T47D (cell line): ENCODE measurements at regions not wholly inside any gene's neighbourhood (a gene's known extent, or its start where the extent isn't known, plus 50 kb on each side); places are given as distances from the start of the nearest gene placed in this dataset.
"Not testable (repeated sequence)": the region's sequence is repeated elsewhere in the genome, so short reads cannot be mapped to it uniquely, and the experiment has no call there.

Experiments used
- DNase-seq, 2 experiments: peaks; one replicate each; pipeline versions ENCODE4 v3.0.0 to v3.0.0-alpha.2; 2011 to 2012; ENCODE audit warnings: low read depth in 1 of 2, low spot score in 1 of 2
- JUND ChIP-seq: IDR thresholded peaks from 2 replicates; pipeline ENCODE4 v1.6.1; 2012; ENCODE audit warnings: low read depth
- in situ Hi-C: cut with HindIII; loops from 2 replicates; pipeline ENCODE4 v1.10.0; 2016; ENCODE audit warnings: low sequenced_read_pairs, low pct_unique_long_range_greater_than_20kb

GRCh38 chr6:121523628-121524027, 88.2 kb downstream of the GJA1 start:
- in situ Hi-C loops = no loop called here
- DNase-seq = no peak
- TF ChIP-seq JUND = no peak

DNA sequence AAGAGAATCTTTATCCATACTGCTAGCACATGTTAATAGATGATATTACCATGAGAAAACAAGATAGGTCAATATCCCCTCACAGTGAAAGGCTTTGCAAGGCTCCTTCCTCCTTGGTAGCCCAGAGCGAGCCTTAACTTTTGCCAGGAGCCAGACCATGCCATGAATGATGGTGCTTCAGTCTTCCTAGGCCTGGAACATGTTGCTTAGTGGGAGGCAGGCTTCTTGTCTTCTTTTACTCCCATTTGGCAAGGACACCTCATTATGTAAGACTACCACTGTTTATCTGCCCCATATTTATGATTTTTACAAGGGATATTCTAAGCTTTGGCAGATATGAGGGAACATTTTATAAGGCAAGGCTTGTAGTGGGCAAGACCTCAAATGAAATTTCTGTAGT, 90.8 kb downstream of the GJA1 start:
- in situ Hi-C loops = no loop called here
- DNase-seq = no peak
- TF ChIP-seq JUND = no peak

- in situ Hi-C loops = no loop called here
- no peak for TF ChIP-seq JUND
- DNase-seq = peak in 1 of 2 experiments; percentile 7
These were observed 96.3 kb downstream of the GJA1 start for GRCh38 chr6:121531658-121532169.

DNA sequence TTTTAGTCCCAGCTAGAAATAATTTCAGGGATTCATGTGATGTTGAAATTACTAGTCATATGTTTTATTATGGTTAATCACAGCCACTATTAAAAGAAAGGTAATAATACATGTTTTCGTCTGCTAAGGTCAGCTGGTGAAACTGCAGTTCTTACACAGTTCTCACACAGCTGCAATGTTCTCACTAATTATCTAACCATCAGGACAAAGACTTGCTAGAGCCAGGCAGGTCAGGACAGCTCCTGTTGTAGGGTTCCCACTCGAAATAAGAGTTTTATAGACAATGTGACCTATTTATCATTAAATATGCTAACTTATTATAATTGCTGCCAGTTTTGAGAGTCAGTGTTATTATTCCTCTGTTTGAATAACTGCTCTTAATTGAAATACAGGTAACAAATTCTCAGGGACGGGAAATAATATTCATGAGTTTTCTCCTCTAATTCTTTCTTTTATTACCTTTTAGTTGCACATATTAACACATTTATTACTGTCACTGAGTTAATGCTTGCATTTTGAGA, 97.9 kb downstream of the GJA1 start:
- no peak for TF ChIP-seq JUND
- in situ Hi-C loops = no loop called here
- DNase-seq = no peak

GRCh38 chr6:121535777-121536176, 100.3 kb downstream of the GJA1 start:
- in situ Hi-C loops = no loop called here
- no peak for TF ChIP-seq JUND
- no peak for DNase-seq

DNA sequence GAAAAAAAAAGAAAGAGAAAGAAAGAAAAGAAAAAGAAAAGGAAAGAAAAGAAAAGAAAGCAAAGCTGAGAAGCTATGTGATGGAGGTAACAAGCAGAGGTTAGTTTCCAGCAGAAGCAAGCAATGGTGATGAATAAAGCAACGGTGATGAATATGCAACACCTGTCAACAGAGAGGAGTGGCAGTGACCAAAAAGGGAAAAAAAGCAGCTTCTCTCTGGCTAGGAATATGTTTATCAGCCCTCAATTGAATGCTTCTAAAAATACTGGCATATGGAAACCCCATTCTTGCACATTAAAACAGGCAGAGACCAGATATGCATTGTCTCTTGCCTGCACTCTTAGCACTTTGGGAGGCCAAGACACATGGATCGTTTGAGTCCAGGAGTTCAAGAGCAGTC, 100.9 kb downstream of the GJA1 start:
- in situ Hi-C loops = no loop called here
- no peak for TF ChIP-seq JUND
- no peak for DNase-seq

DNA sequence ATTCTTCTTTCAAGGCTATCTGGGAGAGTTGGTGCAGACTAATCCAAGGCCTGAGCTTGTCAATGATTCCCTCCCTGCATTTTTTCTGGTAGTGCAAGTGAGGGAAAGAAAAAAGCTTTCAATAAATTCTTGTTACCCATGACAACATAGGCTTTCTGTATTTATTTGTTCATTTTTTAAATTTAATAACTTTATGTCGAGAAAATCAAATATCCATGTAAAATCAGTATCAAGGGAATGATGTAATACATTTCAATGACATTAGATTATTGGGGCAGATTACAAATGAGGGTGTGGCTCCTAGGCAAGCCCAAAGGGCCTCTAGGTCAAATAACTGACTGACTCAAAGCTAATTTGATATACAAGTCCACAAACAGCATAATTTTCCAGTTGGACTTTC, 104.0 kb downstream of the GJA1 start:
- no peak for DNase-seq
- TF ChIP-seq JUND = no peak
- in situ Hi-C loops = no loop called here

DNA sequence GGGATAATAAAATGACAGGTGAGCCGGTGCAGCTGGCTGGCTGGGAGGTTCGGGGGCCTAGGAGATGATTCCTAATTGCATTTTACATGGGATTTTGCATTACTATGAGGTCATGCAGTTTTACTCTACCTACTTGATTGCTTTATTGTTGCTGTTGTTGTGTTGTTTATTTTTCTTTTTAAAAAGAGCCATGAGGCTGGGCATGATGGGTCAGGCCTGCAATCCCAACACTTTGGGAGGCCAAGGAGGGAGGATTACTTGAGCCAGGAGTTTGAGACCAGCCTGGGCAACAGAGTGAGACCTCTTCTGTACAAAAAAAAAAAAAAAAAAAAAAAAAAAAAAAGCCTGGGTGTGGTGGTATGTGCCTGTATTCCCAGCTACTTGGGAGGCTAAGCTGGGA, 104.8 kb downstream of the GJA1 start:
- TF ChIP-seq JUND = no peak
- no peak for DNase-seq
- in situ Hi-C loops = no loop called here

DNA sequence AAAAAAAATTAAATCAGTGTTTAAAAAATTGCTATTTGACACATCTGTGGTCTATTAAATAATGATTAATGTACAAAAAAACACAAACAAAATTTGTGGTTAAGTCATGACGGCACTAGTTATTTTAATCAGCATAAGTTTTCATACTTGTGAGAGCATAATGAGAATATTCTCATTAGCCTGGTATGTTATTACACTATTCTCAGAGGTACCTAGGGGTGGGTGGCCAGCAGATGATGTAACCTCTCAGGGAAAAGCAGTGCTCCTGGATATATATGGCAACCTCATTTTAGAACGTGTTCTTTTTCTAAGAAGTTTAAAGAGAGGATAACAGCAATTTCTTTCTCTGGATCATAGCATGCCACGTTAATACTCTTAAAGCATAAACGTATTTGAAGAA, 109.2 kb downstream of the GJA1 start:
- TF ChIP-seq JUND = no peak
- DNase-seq = no peak
- in situ Hi-C loops = no loop called here

DNA sequence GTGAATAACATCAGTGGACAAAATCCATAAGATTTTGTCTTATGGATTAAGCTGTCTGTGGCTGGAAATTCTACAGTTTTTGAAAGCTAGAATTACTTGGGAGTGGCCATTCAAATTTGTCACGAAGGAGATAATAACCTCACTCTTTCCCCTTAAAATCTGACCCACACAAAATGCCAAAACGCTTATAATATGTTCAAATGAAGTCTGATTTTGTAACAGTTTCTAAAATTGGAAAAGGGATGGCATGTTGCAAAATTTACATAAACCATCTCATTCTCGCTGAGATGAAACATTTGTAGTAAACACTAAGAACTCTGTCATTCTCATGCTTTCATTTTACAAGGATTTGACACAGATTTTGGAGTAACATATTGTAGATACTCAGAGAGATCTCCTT, 112.7 kb downstream of the GJA1 start:
- TF ChIP-seq JUND = no peak
- in situ Hi-C loops = no loop called here
- no peak for DNase-seq

GRCh38 chr6:121549736-121550135, 114.3 kb downstream of the GJA1 start:
- DNase-seq = peak in 1 of 2 experiments; percentile 6
- TF ChIP-seq JUND = no peak
- in situ Hi-C loops = no loop called here

- no peak for DNase-seq
- no peak for TF ChIP-seq JUND
- in situ Hi-C loops = no loop called here
These were observed 115.1 kb downstream of the GJA1 start for GRCh38 chr6:121550491-121551010.

DNA sequence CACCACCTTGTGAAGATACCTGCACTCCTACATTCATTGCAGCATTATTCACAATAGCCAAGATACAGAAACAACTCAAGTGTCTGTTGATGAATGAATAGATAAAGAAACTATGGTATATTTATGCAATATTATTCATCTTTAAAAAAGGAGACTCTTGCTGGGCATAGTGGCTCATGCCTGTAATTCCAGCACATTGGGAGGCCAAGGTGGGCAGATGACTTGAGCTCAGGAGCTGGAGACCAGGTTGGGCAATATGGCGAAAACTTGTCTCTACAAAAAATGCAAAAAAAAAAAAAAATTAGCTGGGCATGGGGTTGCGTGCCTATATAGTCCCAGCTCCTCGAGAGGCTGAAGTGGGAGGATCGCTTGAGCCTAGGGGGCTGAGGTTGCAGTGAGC, 119.8 kb downstream of the GJA1 start:
- in situ Hi-C loops = no loop called here

DNA sequence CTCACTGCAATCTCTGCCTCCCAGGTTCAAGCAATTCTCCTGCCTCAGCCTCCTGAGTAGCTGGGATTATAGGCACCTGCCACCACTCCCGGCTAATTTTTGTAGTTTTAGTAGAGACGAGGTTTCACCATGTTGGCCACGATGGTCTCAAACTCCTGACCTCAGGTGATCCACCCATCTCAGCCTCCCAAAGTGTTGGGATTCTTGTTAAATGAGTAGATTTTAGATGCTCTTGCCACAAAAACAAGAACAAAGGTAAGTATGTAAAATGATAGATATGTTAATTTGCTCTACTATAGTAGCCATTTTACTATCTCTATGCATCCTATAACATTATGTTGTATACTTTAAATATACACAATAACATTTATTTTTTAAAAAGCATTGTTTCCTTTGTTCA, 120.7 kb downstream of the GJA1 start:
- in situ Hi-C loops, DNase-seq: not testable (repeated sequence)

More for the DNA sequence above, 119.8 kb downstream of the GJA1 start:
- TF ChIP-seq JUND = no peak
- DNase-seq = no peak
